Kasumi-1 (cell line): ENCODE measurements at regions not wholly inside any gene's neighbourhood (a gene's known extent, or its start where the extent isn't known, plus 50 kb on each side); places are given as distances from the start of the nearest gene placed in this dataset.
"Not testable (repeated sequence)": the region's sequence is repeated elsewhere in the genome, so short reads cannot be mapped to it uniquely, and the experiment has no call there.

ENCODE experiments used
- DNase-seq, 2 experiments: peaks; one replicate each; lab custom pipeline; 2025; lab: John Stamatoyannopoulos, UW

DNA sequence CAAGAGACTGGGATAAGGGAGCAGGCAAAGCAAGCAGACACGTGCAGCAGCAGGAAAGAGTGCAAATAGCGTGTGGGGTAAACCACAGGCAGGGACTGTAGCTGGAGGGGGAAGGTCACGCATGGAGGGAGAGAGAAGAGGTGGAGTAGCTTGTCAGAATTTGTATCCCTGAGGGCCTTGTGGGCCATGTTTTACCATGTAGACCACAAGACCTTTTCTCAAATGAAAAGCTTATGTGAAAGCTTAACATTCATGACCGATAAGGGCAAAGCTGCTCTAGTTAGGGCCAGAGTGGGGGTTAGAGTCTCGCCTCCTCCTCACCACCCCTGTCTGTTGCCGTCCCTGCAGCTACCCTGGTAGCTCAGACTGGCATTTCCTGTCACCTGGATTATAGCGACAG, 152.9 kb upstream of the E2F7 start:
- DNase-seq, result no peak

DNA sequence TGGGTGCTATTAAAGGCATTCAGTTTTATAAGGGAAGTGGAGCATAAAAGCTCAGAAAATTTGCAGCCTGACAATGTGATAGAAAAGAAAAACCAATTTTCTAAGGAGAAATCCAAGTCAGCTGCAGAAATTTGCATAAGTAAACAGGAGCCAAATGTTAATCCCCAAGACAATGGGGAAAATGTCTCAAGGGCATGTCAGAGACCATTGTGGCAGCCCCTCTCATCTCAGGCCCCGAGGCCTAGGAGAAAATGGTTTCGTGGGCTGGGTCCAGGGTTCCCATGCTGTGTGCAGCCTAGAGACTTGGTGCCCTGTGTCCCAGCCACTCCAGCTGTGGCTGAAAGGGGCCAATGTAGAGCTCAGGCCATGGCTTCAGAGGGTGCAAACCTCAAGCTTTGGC, 150.8 kb upstream of the E2F7 start:
- not testable (repeated sequence) for DNase-seq

DNA sequence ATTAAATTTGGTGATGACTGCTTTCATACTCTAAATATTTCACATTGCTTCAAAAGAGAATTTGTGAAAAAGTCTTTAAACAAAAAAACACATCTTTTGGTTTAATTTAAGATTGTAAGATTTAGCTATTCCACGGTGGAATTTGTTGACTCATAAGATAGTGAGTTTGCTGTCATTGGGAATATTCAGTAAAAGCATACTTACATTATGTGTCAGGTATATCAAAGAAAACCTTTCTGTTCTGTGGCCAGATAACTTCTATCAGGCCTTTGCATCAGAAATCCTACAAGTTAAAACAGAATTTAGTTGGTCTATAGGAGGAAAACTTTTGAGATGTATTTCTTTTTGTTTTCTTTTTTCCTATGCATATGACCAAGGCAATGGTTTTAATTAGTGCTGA, 148.8 kb upstream of the E2F7 start:
- no peak for DNase-seq

DNA sequence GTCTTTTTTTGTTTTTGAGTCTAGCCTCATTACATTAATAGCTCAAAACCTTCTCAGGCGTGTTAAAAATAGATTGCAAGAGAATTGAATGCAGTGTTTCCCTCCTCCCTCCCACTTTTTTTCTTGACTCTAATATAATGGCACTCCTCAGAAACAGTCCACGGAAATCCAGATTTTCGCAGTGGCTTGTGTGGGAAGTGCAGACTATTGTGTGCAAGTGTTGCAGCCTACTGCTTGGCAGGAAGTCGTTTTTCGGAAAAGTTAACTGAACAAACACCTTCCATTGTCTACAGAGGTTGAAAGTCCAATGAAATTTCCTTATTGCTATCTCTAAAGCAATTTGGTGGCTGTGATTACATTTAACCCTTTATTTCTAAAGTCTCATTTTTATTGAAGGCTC, 147.9 kb upstream of the E2F7 start:
- DNase-seq, result no peak

DNA sequence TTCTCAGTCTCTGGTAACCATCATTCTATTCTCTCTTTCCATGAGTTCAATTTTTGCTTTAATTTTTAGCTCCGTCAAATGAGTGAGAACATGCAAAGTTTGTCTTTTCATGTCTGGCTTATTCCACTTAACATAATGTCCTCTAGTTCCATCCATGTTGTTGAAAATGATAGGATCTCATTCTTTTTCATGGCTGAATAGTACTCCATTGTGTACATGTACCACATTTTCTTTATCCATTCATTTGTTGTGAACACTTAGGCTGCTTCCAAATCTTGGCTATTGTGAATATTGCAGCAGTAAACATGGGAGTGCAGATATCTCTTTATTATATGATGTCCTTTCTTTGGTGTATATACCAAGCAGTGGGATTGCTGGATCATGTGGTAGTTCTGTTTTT, 145.4 kb upstream of the E2F7 start:
- no peak for DNase-seq

DNA sequence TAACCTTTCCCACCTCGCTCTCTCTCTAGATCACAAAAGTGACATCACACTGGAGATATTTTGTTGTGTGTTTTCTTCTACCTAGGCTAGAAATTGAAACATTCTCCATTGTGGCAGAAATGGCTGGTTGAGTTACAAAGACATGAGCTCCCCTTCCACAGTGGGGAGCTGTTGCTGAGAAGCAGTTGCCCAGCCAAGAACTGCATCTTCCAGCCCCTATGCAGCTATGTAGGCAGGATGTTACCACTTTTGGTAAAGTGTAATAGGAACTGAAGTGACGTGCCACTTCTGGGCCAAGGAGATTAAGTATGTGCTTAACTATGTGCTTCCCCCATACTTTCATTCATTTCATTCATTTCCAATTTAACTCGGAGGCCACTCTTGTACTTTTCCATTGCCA, 138.7 kb upstream of the E2F7 start:
- DNase-seq, result peak in 1 of 2 experiments; percentile 22

DNA sequence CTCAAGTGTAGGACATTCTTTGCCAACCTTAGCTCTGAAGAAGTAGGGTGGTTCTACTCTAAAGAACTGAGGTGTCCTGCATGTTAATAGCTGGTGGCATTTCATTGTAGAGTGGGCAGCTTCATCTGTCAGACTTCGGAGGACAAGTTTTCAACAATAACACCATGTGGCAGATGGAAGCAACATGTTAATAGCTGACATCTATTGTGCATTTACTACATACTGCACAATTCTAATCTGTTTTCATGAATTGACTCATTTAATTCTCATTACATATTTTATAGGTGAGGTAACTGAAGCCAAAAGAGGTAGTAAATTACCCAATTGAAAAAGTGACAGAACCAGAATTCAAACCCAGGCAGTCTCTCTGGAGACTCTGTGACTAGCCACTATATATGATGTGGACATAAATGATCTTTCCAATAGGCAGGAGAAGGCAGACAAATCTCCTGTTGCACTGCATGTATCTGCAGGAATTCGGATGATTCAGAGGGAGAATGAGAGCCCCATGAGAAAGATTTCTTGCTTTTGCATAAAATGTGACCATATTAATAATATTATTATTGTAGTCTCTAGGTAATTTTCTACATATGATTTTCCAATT, 137.2 kb upstream of the E2F7 start:
- no peak for DNase-seq

DNA sequence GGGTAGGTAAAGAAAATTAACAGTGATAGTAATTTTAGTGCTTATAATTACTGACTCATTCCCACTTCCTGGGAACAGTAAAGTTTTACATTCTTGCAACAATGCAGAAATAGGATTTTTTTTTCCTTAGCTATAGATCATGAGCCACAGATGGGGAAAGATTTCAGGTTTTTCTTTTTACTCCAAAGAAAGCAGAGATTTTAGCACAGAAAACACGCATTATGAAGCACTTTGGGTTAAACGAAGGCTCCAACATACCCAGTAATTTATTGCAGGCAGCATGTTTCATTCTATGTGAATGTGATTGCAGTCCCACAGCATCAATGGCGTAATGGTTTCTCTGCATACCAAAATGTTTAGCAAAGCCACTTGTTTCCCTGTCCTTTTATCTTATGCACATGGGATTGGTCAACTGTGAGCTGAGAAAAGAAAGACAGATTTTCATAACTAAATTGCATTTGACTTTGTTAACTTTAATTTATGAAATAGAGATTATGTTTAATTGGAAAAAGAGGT, 124.6 kb upstream of the E2F7 start:
- DNase-seq, result no peak

DNA sequence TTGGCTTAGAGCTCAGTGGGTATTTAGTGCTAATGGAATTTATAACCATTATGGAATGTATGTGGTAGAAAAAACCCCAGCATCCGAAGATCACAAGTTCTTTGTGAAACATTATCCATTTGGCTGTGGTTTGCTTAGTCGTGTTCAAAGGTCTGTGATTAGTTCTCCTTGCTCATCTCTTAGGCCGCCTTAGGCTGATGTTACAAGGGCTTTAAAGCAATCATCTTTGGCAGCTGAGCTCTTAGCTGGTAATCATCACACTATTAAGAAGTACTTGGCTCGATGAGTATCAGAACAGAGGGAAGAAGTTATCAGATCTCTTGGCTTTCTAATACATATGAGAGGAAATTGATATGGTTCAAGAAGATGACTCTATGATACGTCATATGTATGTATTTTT, 124.1 kb upstream of the E2F7 start:
- DNase-seq, result no peak

DNA sequence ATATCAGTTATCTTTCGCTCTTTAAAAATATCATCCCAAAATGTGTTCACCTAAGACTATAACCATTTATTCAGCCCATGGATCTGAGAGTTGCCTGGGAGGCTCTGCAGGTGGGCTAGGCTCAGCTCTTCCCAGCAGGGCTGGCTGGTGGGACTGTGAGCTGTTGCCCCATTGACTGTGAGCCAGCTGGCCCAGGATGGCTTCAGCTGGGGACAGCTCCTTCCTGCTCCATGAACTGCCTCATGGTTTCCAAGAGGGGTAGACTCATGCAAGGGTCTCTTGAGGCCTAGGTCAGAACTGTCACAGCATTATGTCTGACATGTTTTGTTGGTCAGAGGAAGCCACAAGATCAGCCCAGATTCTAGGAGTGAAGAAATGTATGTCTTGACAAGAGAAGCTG, 114.1 kb upstream of the E2F7 start:
- no peak for DNase-seq

DNA sequence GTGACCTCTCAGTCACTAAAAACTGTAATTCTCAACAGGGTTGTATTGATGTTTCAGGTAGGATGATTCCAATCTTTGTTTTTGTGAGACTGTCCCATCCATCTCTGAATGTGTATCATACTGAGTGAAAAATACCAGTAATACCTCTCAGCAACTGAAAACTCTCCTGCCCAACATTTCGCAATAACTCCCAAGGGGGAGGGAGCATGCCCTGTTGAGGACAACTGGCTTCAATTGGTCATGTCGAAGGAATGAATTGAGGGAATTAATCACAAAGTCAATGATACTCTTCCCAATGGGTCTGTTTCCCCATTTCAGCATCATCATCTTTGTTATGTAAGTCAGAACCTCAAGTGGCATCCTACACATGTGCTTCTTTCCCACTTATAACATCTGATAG, 102.4 kb upstream of the E2F7 start:
- no peak for DNase-seq

DNA sequence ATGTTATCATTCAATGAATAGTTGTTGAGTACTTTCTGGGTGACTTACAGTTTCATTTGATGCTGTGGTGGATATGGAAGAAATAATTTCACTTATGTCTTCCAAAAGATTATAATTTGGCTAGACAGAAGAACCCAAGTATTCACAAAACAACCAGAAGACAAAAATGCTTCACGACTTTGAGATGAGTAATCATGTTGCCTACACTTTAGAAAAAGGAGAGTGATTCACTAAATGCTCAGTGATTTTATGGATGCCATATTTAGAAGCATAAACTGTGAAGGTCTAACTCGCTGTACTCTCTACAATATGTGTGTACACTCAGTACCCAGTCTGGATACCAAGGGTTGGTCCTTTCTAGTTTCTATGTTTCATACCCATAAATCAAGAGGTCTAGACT, 101.3 kb upstream of the E2F7 start:
- no peak for DNase-seq

DNA sequence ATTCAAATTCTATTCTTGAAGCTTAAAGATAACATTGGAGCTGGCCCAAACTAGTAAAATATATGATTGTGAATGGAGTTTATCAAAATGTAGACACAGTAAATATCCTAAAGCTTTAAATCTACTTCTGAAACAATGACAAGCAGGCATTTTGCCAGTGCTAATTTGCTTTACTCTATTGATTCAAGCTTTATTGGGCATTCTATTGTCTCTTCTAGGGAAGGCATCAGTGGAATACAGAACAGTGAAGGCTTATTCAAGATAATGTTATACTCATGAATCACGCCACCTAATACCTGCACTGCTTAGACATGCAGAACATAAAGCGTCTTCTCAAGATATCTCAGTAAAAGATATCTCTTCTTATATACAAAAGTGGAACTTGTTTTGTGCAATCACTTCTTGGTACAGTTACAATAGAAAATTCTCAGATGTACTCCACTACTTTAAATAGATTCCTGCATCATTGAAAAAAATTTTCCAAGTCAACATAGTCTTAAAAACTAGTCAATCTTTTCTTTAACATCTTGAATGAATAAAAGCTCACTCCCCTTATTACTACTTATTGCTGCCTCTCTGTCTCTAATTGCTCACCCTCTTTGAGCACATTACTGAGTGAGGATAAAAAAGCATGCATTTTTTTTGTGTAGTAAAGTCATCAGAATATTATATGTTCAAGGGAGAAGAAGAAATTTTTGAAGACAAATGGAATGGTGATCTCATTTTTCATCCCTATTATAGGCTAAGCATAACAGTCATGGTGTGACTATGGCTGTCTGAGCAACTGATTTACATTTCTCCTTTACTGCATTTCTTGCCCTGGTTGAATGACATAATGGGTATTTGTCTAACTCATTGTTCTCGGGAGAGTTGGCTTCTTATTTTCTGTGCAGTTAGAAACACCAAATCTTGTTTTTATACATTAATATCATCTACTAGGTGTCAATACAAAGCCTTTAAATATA, 98.0 kb upstream of the E2F7 start:
- DNase-seq, result no peak

DNA sequence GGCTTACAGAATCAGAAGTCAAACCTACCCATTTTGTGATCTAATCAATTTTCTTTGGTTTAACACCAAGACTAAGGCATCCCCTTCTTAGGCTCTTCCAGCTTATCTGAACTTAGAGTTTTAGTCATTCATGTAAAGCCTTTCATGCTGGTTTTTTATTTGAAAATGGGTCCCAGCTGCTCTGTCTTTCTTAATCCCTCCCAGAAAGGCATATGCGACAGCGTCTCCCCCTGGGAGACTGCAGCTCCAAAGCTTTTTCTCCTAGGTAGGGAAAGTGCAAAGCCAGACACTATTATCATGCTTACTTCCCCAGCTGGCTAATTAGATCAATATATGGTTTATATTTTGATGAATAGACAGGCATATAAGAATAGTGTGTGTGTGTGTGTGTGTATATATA, 96.6 kb upstream of the E2F7 start:
- no peak for DNase-seq

DNA sequence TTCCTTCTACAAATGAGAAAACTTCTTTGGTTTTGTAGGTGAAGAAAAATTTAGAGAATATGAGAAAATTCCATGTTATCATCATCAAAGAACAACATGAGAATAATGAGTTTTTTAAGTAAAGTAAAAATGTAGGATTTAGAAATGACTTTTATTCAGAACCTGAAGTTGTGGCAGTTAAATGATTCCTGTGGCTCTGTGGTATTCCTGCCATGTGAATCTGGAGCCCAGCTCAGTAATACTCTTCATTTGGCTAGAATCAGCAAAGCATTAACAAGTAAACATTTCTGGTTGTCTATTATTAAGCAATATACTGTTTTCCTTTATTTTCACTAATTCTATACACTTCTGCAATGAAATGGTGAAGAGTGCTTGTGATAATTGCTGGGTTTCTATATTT, 95.6 kb upstream of the E2F7 start:
- no peak for DNase-seq

DNA sequence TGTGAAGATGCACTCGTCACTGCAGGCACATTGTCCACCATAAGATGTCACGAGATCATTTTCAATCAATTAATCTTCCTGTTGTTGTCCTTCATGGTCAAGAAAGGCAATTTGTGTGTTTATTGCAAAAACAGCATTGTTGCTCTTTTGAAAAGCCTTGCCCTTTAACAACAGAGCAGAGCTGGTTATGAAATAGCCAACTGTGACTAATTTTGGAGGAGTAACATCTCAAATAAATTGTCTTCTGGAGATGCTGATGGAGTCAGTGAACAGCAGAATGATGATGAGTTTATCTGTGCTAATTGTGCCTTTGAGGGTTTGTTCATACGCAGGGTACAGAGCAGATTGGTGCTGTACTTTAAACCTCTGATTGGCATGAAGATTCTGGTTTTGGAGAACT, 88.3 kb upstream of the E2F7 start:
- no peak for DNase-seq

DNA sequence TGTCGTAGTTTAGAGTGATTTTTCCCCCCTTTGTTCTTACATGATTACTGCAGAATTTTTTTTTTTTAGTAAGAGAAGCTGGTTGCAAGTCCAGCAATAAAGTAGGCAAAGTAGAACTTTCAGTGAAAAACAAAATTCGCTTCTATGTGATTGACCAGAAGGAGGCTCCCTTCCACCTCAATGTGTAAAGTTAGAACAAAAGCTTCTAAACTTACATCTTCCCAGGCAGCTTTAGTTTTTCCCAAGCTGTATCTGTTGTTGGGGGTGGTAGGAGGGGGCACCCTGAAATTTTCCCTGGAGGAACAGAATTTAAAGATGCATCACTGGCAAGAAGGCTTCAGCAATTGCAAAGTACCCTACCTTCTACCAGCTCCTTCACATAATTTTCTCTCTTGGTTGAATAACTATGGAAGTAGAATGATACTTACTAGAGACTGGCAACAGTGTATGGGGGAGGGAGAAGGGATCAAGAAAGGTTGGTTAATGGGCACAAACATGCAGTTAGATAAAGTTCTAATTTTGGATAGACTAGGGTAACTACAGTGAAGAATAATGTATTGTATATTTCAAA, 87.3 kb upstream of the E2F7 start:
- DNase-seq, result peak; percentile 21 to 35

DNA sequence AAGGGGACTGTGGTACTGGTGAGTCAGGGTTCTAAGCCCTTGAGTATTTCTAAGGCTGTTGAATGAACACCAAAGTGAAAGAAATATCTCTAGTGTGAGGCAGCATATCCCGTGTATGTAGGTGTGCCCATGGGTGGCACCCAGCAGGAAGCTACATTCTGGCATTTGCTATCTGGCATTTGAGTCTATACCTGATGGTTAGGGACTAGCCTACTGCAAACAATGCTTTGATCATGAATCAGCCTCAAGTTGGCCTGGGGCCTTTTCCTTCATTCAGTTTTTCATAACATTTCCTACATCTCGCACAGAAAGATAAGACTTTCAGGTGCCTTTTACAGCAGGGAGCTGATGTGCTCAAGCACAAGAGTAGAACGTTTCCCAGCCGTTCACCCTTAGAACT, 85.7 kb upstream of the E2F7 start:
- no peak for DNase-seq

DNA sequence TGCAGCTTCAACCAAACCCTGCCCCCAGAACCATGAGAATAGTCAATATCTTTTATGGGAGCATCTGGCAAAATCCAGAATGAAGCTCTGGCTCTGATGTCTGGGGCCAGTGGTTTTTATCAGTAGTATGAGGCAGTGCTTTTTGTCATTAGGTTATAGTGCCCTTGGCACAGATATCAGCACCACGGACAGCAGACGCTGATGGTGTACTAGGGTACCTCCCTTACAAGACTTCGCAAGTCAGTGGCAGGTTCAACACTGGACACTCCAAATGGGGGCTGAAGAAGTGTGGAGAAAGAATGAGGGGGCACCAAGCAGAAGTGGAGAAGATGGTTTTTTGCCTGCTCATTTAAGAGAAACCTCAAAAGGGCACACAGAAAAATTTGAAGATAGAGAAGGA, 68.2 kb upstream of the E2F7 start:
- peak; percentile 13 to 58 for DNase-seq

DNA sequence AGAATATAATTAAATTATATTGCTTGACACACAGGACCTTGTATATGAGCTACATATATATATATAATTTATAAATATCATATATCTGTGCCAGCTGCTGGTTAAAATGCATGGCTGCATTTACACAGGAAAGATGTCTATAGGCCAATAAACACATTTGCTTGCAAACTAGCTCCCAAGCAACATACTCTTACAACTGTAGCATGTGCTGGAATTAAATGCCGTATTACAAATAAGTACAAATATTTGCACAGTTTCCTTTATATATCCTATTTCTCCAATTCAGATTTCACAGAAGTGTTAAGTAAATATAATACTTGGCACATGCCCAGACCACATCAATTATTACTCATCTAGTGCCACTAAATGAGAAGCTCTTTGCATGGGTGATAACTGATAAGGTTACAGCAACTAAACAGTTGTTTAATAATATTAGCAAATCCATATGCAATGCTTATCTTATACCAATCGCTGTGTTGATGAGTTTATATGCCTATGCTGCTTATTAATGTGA, 66.7 kb upstream of the E2F7 start:
- no peak for DNase-seq

DNA sequence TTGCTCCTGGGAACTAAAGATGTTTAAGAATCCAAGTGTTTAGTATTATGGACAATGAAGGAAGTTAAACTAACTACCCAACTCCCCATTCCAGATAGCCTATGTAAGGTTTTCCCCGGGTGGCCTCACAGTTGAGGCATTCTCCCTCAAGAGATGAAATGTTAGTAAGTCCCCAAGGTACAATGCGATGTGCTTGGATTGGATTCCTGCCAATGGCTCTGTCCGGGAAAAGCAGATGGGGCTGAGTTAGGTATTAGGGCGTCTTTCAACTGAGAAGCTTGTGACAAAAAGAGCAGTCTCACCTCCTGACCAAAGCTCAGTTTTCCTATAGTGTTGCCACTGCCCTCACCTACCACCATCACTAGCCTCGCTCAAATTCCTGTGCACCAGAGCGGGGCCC, 64.8 kb upstream of the E2F7 start:
- no peak for DNase-seq

DNA sequence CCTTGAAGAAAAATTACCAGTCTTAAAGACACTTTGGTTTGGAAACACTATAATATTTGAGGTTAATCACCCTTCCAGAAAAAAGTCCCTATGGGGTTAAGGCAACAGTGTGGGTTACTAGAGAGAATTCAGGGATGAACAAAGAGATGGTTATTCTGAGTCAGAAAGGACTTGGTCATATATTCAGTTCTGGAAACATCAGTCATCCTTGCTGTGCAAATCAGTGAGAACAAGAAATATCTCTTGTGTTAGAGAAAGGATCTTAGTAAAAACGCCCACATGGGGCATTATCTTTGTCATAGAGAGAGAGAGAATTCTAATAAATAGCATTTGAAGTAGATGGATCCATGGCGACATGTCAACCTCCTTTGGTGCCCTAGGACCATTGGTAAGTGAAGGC, 59.4 kb upstream of the E2F7 start:
- DNase-seq, result no peak

DNA sequence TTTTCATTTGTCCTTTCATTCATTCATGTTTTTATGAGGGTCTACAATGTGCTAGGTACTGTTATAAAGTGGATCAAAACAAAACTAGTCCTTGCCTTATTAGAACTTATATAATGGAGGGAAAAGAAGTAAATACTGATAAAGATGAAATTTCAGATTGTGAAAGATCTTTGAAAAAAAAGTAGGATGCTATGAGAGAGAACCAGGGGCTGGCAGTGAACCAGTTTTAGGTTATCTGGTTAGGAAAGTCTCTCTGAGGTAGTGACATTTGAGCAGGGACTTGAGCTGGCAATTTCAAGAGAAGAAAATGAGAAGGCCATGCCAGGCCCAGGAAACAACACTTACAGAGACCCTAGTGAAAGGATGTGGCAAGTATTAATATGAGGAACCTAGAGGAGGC, 57.3 kb upstream of the E2F7 start:
- DNase-seq, result no peak
